MCF 10A (cell line): ENCODE measurements at regions not wholly inside any gene's neighbourhood (a gene's known extent, or its start where the extent isn't known, plus 50 kb on each side); places are given as distances from the start of the nearest gene placed in this dataset.

Source experiments
- BruUV-seq: library from RNA; stranded (reverse); fragments of 400-500 nt; replicated peaks from 2 replicates; lab custom pipeline; 2021; lab: Mats Ljungman, UMichigan
- CTCF ChIA-PET: fragments of 300-600 bp; sonication (Branson Sonifier 250); formaldehyde crosslinking; extraction: SDS; loops from one replicate; lab custom pipeline; 2021; ENCODE audit warnings: antibody characterized with exemption, inconsistent platforms; lab: Yijun Ruan, JAX
- POLR2A ChIA-PET: fragments of 300-600, 350-650 bp; sonication (Branson Sonifier 250); formaldehyde crosslinking; extraction: SDS; loops from one replicate; lab custom pipeline; 2020; ENCODE audit warnings: antibody characterized with exemption, inconsistent platforms; lab: Yijun Ruan, JAX
- DNase-seq: peaks from one replicate; pipeline ENCODE4 v3.0.0-alpha.2; 2018; ENCODE audit not compliant: unreplicated experiment
- H3K27ac Mint-ChIP-seq: one replicate; pipeline ENCODE4 v1.8.0; 2022; ENCODE audit warnings: mild to moderate bottlenecking, low read depth, mixed read lengths; ENCODE audit not compliant: unreplicated experiment
- H3K27me3 Mint-ChIP-seq: one replicate; pipeline ENCODE4 v1.8.0; 2022; ENCODE audit warnings: mixed read lengths; ENCODE audit not compliant: insufficient read depth, unreplicated experiment
- H3K36me3 Mint-ChIP-seq: one replicate; pipeline ENCODE4 v1.8.0; 2022; ENCODE audit warnings: mild to moderate bottlenecking, moderate library complexity, mixed read lengths; ENCODE audit not compliant: insufficient read depth, unreplicated experiment
- H3K4me1 Mint-ChIP-seq: one replicate; pipeline ENCODE4 v1.8.0; 2022; ENCODE audit warnings: mixed read lengths; ENCODE audit not compliant: insufficient read depth, unreplicated experiment
- H3K4me3 Mint-ChIP-seq: one replicate; pipeline ENCODE4 v1.8.0; 2022; ENCODE audit warnings: mild to moderate bottlenecking, moderate library complexity, mixed read lengths; ENCODE audit not compliant: unreplicated experiment
- H3K9me3 Mint-ChIP-seq: one replicate; pipeline ENCODE4 v1.8.0; 2022; ENCODE audit warnings: mixed read lengths; ENCODE audit not compliant: unreplicated experiment
- intact Hi-C: fragments of 100-400 bp; cut with micrococcal nuclease; formaldehyde crosslinking; loops from 2 replicates; pipeline ENCODE4 v1.14.1; 2022
- TF ChIP-seq, protein P1 (sequence below): fragments of 200-600 bp; IDR thresholded peaks from one replicate; pipeline ENCODE4 v1.8.0; 2022; ENCODE audit warnings: antibody characterized with exemption, mild to moderate bottlenecking; ENCODE audit not compliant: unreplicated experiment

DNA sequence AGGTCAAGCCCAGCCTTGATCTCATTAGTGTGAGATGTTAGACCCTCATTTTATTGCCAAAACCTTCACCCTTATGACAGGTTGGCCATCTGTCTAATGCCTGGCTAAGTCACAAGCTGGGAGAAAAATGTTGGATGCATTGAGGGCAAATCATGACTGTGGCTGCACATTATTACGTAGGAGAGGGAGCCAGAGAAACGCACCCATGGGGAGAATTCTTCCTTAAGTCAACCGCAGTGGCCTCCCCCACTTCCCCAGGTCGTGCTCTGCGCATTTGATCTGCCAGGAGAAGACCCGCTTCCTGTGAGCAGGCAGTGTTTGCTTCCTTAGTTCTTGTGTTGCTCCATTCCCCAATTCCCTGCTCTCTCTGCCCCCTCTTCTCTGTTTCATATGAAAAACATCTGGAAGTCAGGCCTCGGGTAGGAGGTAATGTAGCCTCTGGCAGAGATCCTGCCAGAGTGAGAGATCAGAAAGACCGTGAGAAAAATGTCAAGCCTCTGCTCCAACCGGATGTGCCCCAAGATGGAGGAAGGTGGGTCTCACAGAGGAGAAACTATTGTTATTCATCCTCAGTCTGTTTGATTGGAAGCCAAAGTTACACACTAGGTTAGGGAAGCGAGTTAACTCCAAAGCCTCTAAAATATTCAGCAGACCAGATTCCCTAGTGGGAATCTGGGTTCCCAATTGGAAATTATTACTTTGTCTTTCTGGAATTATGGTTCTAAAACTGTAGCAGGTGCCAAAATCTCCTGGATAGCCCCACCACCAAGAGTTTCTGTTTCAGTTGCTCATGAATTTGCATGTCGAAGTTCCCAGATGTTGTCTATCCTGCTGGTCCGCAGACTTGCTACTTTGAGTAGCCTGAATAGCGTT is 144.3 kb upstream of the PELI1 start:
- TF ChIP-seq, protein P1, sequence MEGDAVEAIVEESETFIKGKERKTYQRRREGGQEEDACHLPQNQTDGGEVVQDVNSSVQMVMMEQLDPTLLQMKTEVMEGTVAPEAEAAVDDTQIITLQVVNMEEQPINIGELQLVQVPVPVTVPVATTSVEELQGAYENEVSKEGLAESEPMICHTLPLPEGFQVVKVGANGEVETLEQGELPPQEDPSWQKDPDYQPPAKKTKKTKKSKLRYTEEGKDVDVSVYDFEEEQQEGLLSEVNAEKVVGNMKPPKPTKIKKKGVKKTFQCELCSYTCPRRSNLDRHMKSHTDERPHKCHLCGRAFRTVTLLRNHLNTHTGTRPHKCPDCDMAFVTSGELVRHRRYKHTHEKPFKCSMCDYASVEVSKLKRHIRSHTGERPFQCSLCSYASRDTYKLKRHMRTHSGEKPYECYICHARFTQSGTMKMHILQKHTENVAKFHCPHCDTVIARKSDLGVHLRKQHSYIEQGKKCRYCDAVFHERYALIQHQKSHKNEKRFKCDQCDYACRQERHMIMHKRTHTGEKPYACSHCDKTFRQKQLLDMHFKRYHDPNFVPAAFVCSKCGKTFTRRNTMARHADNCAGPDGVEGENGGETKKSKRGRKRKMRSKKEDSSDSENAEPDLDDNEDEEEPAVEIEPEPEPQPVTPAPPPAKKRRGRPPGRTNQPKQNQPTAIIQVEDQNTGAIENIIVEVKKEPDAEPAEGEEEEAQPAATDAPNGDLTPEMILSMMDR, result no peak
- Mint-ChIP-seq H3K27ac (no peak overlapping the region), H3K4me1 (peaks cover 17% of the 10 kb centered on the region), H3K9me3 (no peaks in the 10 kb centered on the region), H3K27me3 (no peaks in the 10 kb centered on the region), H3K36me3 (no peaks in the 10 kb centered on the region), H3K4me3 (no peak overlapping the region)
- ChIA-PET CTCF (no interaction called here), POLR2A (no interaction called here)
- DNase-seq, result no peak
- intact Hi-C loops, result no loop called here
- BruUV-seq, result no TSS peak

DNA sequence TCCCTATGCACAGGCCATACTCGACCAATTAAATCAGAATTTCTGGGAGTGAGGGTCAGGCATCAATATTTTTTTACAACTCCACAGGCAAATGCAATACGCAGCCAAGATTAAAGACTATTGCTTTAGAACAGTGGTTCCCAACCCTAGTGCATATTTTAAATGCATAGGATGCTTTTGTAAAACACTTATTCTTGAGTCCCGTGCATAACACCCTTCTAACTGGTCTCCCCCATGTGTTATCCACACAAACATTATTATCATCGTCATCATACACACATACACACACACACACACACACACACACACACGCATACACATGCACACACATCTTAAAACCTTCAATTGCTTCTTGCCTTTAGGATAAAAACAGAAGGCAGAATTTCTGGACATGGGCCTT is 145.0 kb upstream of the PELI1 start:
- peaks cover 17% of the 10 kb centered on the region for H3K4me1 Mint-ChIP-seq
- POLR2A ChIA-PET, result no interaction called here
- no TSS peak for BruUV-seq
- CTCF ChIA-PET, result no interaction called here
- DNase-seq, result no peak
- no peak overlapping the region for H3K4me3 Mint-ChIP-seq
- no peaks in the 10 kb centered on the region for H3K9me3 Mint-ChIP-seq
- no peak overlapping the region for H3K27ac Mint-ChIP-seq
- no peaks in the 10 kb centered on the region for H3K27me3 Mint-ChIP-seq
- H3K36me3 Mint-ChIP-seq, result no peaks in the 10 kb centered on the region
- intact Hi-C loops, result no loop called here
- TF ChIP-seq, protein P1, result no peak

DNA sequence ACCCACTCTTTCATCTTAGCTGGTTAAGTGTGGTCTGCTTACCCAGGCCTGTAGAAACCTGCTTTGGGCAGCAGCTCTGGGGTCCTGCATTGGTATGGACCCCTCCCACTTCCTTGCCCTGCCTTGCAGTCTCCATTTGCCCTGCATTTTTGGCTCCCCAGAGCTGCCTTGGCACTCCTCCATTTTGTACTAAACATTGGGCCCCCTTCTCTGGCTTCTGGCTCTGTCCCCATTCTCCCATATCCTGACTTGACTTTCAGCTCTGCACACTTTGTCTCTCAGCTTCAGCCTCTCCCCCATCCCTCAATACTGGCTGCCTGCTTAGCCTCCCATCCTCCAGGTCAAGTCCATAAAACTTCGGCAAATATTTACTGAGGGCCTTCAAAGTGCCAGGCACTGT is 145.5 kb upstream of the PELI1 start:
- TF ChIP-seq, protein P1, result no peak
- Mint-ChIP-seq H3K27me3 (peaks cover under 1% of the 10 kb centered on the region), H3K9me3 (no peaks in the 10 kb centered on the region), H3K4me1 (peaks cover 17% of the 10 kb centered on the region), H3K4me3 (no peak overlapping the region), H3K36me3 (no peaks in the 10 kb centered on the region), H3K27ac (no peak overlapping the region)
- intact Hi-C loops, result loop anchor here (5.0 kb wide), 1 partner anchor 147 kb away; the partner anchor contains the start of gene PELI1
- DNase-seq, result no peak
- no TSS peak for BruUV-seq
- ChIA-PET POLR2A (no interaction called here), CTCF (interaction anchor here (0.6 to 0.7 kb wide), 2 partner anchors 75 to 253 kb away, joined by 4 to 6 read pairs; no protein-coding TSS in a partner anchor)

DNA sequence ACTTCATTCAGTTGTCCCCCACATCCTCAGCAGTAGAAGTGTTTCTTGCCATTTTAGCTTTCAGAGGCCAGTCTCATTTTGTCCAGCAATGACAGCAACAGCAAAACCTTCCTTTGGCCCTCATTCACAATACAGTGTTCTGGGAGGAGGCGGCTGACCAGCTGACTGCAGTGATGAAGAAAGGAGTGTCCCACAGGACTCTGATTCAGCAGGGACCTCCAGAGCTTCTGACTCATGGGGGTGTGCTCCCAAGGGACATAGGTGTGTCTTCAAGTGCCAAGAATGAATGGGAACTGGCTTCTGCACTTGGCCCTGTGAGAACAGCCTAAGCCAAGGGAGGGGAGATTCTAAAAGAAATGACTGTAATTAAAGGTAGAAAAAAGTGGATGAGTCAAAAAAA is 147.0 kb upstream of the PELI1 start:
- POLR2A ChIA-PET, result interaction anchor here (0.6 to 1.7 kb wide), 7 partner anchors 16 to 273 kb away, joined by 3 to 4 read pairs (median 3); no protein-coding TSS in a partner anchor
- intact Hi-C loops, result loop anchor here (5.0 kb wide), 1 partner anchor 149 kb away; the partner anchor contains the start of gene PELI1
- DNase-seq, result peak; percentile 89
- BruUV-seq, result no TSS peak
- Mint-ChIP-seq H3K36me3 (no peaks in the 10 kb centered on the region), H3K9me3 (no peaks in the 10 kb centered on the region), H3K4me1 (peaks cover 21% of the 10 kb centered on the region), H3K27ac (no peak overlapping the region), H3K4me3 (no peak overlapping the region), H3K27me3 (peaks cover 12% of the 10 kb centered on the region)
- CTCF ChIA-PET, result interaction anchor here (0.7 kb wide), 1 partner anchor 598 kb away, joined by 3 read pairs; no protein-coding TSS in a partner anchor
- TF ChIP-seq, protein P1, result no peak
